CD4-positive, alpha-beta T cell (primary cell): ENCODE measurements at regions not wholly inside any gene's neighbourhood (a gene's known extent, or its start where the extent isn't known, plus 50 kb on each side); places are given as distances from the start of the nearest gene placed in this dataset.

ENCODE experiments used
- ATAC-seq: fragments of 200-7000 bp; cut with Tn5 transposase; one replicate; pipeline ENCODE4 v1.10.0; 2022; ENCODE audit warnings: mild to moderate bottlenecking; ENCODE audit not compliant: poor library complexity
- CTCF ChIA-PET: fragments of 350-600 bp; sonication (Branson Sonifier 250); formaldehyde crosslinking; loops from one replicate; lab custom pipeline; 2021; ENCODE audit warnings: antibody characterized with exemption, inconsistent platforms; lab: Charles Lee
- POLR2A ChIA-PET: fragments of 350-600 bp; sonication (Branson Sonifier 250); formaldehyde crosslinking; loops from one replicate; lab custom pipeline; 2021; ENCODE audit warnings: antibody characterized with exemption, inconsistent platforms; lab: Charles Lee
- DNase-seq, 14 experiments: peaks; one replicate each; pipeline ENCODE4 v3.0.0-alpha.2; 2013 to 2020; ENCODE audit warnings: mixed read lengths in 2 of 14
- H3K27ac ChIP-seq, 2 donors: one replicate each; pipeline versions ENCODE4 v1.5.1 to v1.7.0; 2013; ENCODE audit warnings: low read length in 2 of 2, low read depth in 1 of 2, mild to moderate bottlenecking in 1 of 2
- H3K27me3 ChIP-seq, 2 experiments: 1 replicate in 1 of 2; 2 replicates in 1 of 2; pipeline versions ENCODE4 v1.6.1 to v1.7.0; 2013; ENCODE audit warnings: low read length in 2 of 2, control low read depth in 1 of 2, mild to moderate bottlenecking in 1 of 2, moderate library complexity in 1 of 2; ENCODE audit not compliant: insufficient read depth in 2 of 2, control insufficient read depth in 1 of 2
- H3K36me3 ChIP-seq: one replicate; pipeline ENCODE4 v1.6.1; 2013; ENCODE audit warnings: low read length, control low read depth; ENCODE audit not compliant: insufficient read depth
- H3K4me1 ChIP-seq: one replicate; pipeline ENCODE4 v1.6.1; 2013; ENCODE audit warnings: low read length, control low read depth; ENCODE audit not compliant: insufficient read depth
- H3K4me3 ChIP-seq: one replicate; pipeline ENCODE4 v1.5.1; 2013; ENCODE audit warnings: mild to moderate bottlenecking, low read length, moderate library complexity
- H3K9me3 ChIP-seq, 2 experiments: 1 replicate in 1 of 2; 2 replicates in 1 of 2; pipeline versions ENCODE4 v1.6.1 to v1.7.0; 2013; ENCODE audit warnings: low read length in 2 of 2, mild to moderate bottlenecking in 2 of 2, control low read depth in 1 of 2, moderate library complexity in 1 of 2; ENCODE audit not compliant: control insufficient read depth in 1 of 2, insufficient read depth in 1 of 2
- H3K27ac Mint-ChIP-seq: one replicate; pipeline ENCODE4 v1.8.0; 2020; ENCODE audit warnings: mixed read lengths
- H3K27me3 Mint-ChIP-seq: one replicate; pipeline ENCODE4 v1.8.0; 2021; ENCODE audit warnings: mixed read lengths
- H3K36me3 Mint-ChIP-seq: one replicate; pipeline ENCODE4 v1.8.0; 2021; ENCODE audit warnings: low read depth, mixed read lengths
- H3K4me1 Mint-ChIP-seq: one replicate; pipeline ENCODE4 v1.8.0; 2021; ENCODE audit warnings: low read depth, mixed read lengths
- H3K4me3 Mint-ChIP-seq: one replicate; pipeline ENCODE4 v1.8.0; 2020; ENCODE audit warnings: mild to moderate bottlenecking, mixed read lengths
- H3K9me3 Mint-ChIP-seq: one replicate; pipeline ENCODE4 v1.8.0; 2020; ENCODE audit warnings: mixed read lengths
- CTCF ChIP-seq: fragments of 200-600 bp; IDR thresholded peaks from one replicate; pipeline ENCODE4 v1.8.0; 2022; ENCODE audit warnings: antibody characterized with exemption, mild to moderate bottlenecking
- intact Hi-C, 2 experiments: fragments of 100-400 bp; cut with DNase I in 1 of 2; cut with micrococcal nuclease in 1 of 2; formaldehyde crosslinking; loops; one replicate each; pipeline versions ENCODE4 v1.15.1 to v1.9.0; 2023 to 2025; cut with DNase I, micrococcal nuclease

- Histone ChIP-seq H3K36me3 (no peaks in the 10 kb centered on the region), H3K9me3 (no peaks in the 10 kb centered on the region), H3K27me3 (no peaks in the 10 kb centered on the region), H3K4me3 (no peak overlapping the region), H3K27ac (no peak overlapping the region), H3K4me1 (no peaks in the 10 kb centered on the region)
- TF ChIP-seq CTCF: no peak
- no peak for DNase-seq
- H3K4me1 Mint-ChIP-seq: no peaks in the 10 kb centered on the region
- no peak overlapping the region for H3K27ac Mint-ChIP-seq
- no peak overlapping the region for H3K4me3 Mint-ChIP-seq
- H3K36me3 Mint-ChIP-seq: no peaks in the 10 kb centered on the region
- ChIA-PET CTCF (no interaction called here), POLR2A (no interaction called here)
- no peaks in the 10 kb centered on the region for H3K9me3 Mint-ChIP-seq
- intact Hi-C loops: no loop called here
- no peaks in the 10 kb centered on the region for H3K27me3 Mint-ChIP-seq
- no peak for ATAC-seq
These were observed 156.2 kb downstream of the SPATA31D1 start for GRCh38 chr9:82144803-82145202.

GRCh38 chr9:82146677-82147076, 158.1 kb downstream of the SPATA31D1 start:
- Mint-ChIP-seq H3K27ac (no peak overlapping the region), H3K36me3 (no peaks in the 10 kb centered on the region), H3K9me3 (no peaks in the 10 kb centered on the region), H3K4me1 (no peaks in the 10 kb centered on the region), H3K4me3 (no peak overlapping the region), H3K27me3 (no peaks in the 10 kb centered on the region)
- Histone ChIP-seq H3K4me3 (no peak overlapping the region), H3K36me3 (no peaks in the 10 kb centered on the region), H3K27ac (no peak overlapping the region), H3K4me1 (no peaks in the 10 kb centered on the region), H3K27me3 (no peaks in the 10 kb centered on the region), H3K9me3 (no peaks in the 10 kb centered on the region)
- CTCF ChIA-PET: no interaction called here
- TF ChIP-seq CTCF: no peak
- POLR2A ChIA-PET: no interaction called here
- ATAC-seq (no peak), DNase-seq (no peak)
- intact Hi-C loops: no loop called here

GRCh38 chr9:82147798-82148425, 159.3 kb downstream of the SPATA31D1 start:
- H3K27ac ChIP-seq: no peak overlapping the region
- no peak overlapping the region for H3K4me3 ChIP-seq
- intact Hi-C loops: no loop called here
- no peak overlapping the region for H3K4me3 Mint-ChIP-seq
- no peaks in the 10 kb centered on the region for H3K27me3 ChIP-seq
- no peaks in the 10 kb centered on the region for H3K36me3 ChIP-seq
- ChIA-PET POLR2A (no interaction called here), CTCF (no interaction called here)
- no peaks in the 10 kb centered on the region for H3K27me3 Mint-ChIP-seq
- no peaks in the 10 kb centered on the region for H3K36me3 Mint-ChIP-seq
- H3K9me3 ChIP-seq: no peaks in the 10 kb centered on the region
- no peak overlapping the region for H3K27ac Mint-ChIP-seq
- no peaks in the 10 kb centered on the region for H3K4me1 Mint-ChIP-seq
- H3K9me3 Mint-ChIP-seq: no peaks in the 10 kb centered on the region
- DNase-seq (no peak), ATAC-seq (no peak)
- TF ChIP-seq CTCF: no peak
- H3K4me1 ChIP-seq: no peaks in the 10 kb centered on the region
